LHCN-M2 (cell line): ENCODE measurements at regions not wholly inside any gene's neighbourhood (a gene's known extent, or its start where the extent isn't known, plus 50 kb on each side); places are given as distances from the start of the nearest gene placed in this dataset.

Experiments used
- DNase-seq: peaks from one replicate; pipeline ENCODE4 v3.0.0-alpha.2; 2012; ENCODE audit warnings: low read depth

DNA sequence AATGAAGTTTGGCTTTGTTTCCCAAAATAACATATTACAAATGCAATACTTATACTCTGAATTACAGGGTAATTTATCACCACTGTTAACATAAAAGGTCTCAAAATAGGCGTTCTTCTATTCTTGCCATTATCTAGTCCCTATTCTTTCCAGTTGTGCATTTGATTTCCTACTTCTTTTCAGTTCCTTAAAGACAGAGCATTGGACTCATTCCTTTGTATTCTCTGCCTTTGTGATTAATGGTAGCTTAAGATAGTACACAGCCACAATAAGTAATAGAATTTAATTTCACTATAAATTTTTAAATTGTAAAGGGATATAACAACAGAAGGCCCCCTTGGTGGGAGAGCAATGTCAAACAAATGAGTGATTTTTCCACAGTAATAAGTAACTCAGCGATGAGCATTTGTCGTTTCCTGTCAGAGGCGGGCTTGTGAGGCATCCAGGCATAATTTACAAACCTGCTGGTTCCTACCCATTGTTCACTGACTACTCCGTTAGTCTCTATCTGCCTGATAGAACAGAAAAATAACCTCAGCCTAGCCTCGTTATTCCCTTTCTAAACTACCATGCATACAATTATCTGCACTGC is 456.6 kb upstream of the REG3G start:
- no peak for DNase-seq

DNA sequence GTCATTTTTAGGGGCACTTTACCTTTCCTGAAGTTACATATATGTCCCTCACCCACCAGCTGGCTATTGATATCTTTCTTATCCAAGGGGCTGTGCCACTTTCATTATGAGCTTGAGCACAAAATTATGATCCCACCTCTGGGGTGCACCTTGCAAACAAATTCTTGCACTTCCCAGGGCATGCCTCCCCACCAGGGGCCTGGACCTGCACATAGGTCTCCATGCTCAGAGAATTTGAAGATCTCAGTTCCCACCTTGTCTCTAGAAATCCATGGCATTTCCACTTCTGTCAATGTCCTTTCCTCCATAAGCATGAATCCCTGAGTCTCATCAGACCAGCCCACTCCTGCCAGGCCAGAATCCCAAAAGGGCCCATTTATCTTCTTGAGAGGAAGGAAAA is 449.1 kb upstream of the REG3G start:
- no peak for DNase-seq

DNA sequence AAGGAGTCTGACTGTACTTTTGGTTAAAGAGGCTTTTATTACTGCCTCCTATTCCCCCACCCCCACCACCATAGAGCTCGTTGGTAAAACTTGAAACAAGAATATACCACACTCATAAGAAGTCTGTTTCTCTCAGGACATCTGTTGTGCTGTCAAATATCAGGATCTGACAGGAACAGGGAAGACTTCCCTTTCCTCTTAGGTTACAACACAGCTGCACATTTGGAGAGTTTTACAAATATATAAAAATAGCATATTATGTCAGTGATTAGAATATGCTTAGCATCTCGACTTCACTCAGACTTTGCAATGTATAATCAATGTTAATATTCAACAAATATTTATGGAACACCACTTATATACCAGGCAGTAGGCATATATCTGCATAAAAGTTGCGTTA is 439.6 kb upstream of the REG3G start:
- DNase-seq: no peak

GRCh38 chr2:78586316-78586715 is 439.2 kb upstream of the REG3G start:
- DNase-seq: no peak

- no peak for DNase-seq
Observed at GRCh38 chr2:78589871-78590270, 435.6 kb upstream of the REG3G start.

DNA sequence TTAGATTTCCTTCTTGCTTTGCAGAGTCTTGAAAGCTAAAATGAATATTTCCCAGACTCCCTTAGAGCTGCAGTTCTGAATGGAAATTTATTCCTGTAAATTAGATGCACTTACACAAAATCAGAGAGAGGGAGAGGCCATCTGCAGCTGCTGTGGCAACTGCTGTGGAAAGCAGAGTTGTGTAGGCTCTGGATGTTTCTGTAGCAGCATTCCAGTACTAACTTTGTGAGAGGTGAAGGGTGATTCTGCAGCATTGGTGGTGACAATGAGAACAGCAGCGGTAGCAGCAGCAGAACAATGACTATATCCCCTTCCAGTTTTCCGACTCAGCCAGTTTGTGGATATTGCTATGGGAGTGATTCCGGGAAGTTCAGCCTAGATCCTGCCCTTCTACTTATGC is 433.0 kb upstream of the REG3G start:
- DNase-seq: no peak

DNA sequence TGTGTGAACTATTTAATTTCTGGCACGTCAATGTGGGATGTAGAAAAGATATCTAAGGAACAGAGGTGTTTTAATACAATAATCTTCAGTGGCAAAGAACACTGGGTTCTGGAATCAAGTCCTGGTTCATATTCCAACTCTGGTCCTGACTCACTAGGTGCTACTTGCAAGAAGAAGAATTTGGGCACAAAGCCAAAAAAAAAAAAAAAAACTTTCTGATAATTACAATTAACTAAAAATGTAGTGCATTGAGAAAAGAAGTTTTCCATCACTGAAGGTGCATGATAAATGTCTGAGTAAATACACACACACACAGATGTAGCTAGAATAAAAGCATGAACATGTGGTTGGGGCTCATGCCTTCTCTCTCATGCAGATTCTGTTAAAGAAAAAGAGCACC is 424.4 kb upstream of the REG3G start:
- no peak for DNase-seq

DNA sequence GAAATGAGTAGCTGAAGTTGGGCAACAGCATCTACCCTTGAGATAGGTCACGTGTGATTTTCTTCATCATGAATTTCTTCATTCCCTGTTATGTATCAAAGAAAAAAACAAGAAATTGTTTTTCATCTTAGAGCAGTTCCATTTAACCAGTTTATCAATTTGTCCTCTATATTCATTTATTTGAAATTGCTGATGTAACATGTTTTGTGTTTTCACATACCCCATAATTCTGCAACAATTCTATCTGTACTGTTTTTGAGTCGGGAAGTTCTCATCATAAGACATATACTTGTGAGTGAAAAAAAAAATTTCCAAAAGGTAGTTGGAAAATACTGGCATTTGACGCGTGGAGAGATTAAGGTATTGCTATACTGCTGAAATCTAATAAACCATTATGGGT is 422.6 kb upstream of the REG3G start:
- DNase-seq: no peak

DNA sequence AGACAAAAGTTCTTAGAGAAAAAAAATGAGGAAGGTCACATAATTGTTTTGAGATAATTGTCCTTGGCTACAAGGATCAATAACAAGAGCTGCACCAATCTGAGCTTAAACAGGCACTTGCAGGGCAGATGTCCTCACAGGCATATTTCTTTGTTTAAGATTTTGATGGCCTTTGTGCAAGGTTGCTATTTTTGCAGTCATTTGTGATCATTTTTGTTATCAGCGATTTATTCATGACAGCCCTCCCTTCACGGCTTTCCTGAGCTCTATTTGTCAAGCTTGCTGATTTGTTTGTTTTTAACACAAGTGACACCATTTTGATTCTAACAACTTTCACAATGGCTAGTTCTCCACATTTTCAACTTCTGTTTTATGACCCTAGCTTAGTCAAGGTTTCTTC is 418.6 kb upstream of the REG3G start:
- no peak for DNase-seq

DNA sequence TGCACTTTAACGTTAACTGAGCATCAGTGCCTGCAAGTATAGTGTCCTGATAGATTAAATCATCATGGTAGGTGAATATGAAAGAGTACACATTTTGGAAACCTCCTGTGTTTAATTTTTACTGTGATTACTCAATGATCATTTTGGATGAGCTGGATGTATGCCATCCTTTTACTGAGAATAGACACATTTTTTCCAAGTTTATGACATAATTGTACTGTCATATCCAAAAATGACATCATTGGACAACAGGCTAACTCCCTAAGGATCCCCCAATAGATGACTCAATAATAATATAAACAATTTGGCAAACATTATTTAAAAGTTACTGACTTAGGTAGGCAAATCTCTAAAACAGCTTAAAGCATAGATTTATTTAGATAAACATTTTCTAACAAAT is 410.8 kb upstream of the REG3G start:
- no peak for DNase-seq

- no peak for DNase-seq
Observed at GRCh38 chr2:78615956-78616355, 409.5 kb upstream of the REG3G start.

GRCh38 chr2:78634425-78634824 is 391.1 kb upstream of the REG3G start:
- no peak for DNase-seq

GRCh38 chr2:78644854-78645253 is 380.6 kb upstream of the REG3G start:
- no peak for DNase-seq

DNA sequence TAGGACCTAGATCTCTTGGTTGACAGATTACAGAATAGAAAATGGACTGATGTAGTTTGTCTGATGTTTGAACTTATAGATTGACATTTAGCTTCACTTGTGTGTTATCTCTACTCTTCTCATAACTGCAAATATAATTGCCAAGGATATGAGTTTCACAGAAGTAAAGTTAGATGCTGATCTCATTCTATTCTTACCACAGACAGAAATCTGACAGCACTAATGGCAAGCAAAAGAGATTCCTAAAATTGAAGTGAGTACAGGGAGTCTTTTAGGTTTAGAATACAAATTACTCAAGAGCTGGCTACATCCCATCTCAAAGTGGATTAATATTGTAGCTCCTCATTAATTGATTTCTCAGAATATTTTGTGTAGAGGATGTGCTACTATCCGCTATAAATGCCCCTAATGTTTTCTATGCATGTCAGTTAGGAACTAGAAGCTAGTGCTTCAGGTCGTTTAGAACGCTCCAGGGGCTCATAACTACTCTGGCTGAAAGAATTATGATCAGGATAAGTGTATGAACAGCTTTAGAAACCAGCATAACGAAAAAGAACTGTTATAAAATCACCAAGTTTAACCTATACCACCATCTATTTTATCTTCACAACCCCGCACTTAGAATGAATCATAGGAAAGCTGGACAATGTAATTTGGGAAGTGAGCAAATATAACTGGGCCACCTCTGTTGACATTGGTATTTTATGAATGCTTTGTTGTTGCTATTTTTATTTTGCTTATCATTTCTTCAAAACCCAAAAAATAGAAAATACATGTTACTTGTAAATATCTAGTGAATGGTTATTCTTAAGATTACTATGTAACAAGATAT is 378.8 kb upstream of the REG3G start:
- DNase-seq: no peak

GRCh38 chr2:78648558-78648957 is 376.9 kb upstream of the REG3G start:
- no peak for DNase-seq

- no peak for DNase-seq
Observed at GRCh38 chr2:78654941-78655340, 370.6 kb upstream of the REG3G start.

DNA sequence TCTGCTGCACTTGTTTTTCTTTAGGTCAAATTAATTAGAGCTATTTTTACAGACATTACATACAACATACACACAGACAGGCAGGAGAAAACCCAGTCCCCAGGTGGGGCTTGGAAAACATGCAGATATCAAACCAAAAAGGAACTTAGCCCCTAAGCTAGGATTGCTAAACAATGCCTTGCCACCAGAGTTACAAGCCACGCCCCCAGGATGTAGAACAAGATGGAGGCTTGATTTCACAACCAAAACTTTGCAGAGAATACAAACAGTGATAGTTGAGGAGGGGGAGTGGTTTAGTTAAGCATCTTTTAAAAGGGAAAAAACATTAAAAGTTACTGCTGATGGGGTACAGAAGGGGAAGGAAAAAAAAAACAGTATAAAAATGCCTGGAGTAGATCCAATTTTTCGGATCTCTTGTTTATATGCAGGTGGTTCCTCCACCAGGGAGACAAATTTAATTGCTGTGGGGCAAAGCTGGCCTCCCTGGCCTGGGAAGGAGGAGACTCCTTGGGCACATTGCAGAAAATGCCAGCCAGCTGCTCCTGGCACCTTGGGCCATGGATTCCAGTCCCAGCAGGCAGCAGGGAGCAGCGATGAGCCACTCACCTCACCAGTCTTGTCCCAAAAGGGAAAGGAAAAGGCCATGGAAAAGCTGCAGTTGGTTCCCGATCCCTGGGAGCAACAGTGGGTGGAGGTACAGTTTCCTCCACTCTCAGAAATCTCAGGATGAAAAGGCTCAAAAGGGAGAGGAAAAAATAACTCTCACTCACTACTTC is 348.4 kb upstream of the REG3G start:
- no peak for DNase-seq

DNA sequence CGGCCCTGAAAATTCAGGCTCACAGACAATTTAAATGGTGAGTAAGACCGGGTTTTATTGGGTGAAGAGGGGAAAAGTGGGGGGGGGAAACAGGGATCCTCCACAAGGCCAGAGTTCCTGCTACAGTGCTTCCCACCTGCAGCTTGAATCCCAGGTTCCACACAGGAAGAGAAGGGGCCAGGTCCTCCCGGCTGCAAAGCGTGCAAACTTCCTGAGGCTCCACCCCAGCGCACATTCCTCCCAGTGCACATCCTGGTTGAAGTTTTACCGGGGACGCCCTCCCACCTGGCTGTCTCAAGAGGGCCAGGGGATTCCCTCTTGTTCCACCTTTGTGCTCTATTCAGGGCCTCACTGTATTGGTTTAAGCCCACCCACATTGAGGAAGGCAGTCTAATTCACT is 347.7 kb upstream of the REG3G start:
- no peak for DNase-seq

- no peak for DNase-seq
Observed at GRCh38 chr2:78681386-78681785, 344.1 kb upstream of the REG3G start.

DNA sequence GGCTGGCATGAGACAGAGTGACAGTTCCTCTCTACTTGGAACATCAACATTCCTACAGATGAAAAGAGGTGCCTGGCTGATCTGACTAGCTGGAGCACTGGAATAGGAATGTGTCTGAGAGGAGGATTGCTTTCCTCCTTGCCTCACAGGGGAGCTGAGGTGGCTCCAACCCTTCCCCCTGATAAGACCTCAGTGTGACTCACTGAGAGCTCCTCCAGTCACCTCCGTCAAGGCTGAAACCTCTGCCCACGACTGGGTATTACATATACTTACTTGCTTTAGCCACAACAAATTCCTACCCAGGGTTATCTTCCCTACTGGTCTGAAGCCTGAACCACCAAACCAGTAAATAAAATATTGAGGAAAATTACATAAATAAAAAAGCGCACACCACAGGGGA is 342.7 kb upstream of the REG3G start:
- DNase-seq: no peak

- DNase-seq: no peak
Observed at GRCh38 chr2:78686625-78687153, 338.8 kb upstream of the REG3G start.

GRCh38 chr2:78699696-78700095 is 325.8 kb upstream of the REG3G start:
- no peak for DNase-seq

- no peak for DNase-seq
Observed at GRCh38 chr2:78701546-78701945, 324.0 kb upstream of the REG3G start.
